Cardiac muscle cell (in vitro differentiated cells and primary cell): ENCODE measurements at regions not wholly inside any gene's neighbourhood (a gene's known extent, or its start where the extent isn't known, plus 50 kb on each side); places are given as distances from the start of the nearest gene placed in this dataset.

Source experiments
- DNase-seq, 2 donors: peaks; one replicate each; pipeline versions ENCODE4 v3.0.0 to v3.0.0-alpha.2; 2010 to 2017; ENCODE audit warnings: low read depth in 1 of 2, low spot score in 1 of 2
- H3K27ac ChIP-seq: fragments of 200-600 bp; sonication (generic); 2 replicates; pipeline ENCODE4 v1.5.1; 2016
- H3K27me3 ChIP-seq: fragments of 200-600 bp; sonication (generic); 2 replicates; pipeline ENCODE4 v1.6.0; 2016; ENCODE audit warnings: control low read depth
- H3K36me3 ChIP-seq: fragments of 200-600 bp; sonication (generic); 2 replicates; pipeline ENCODE4 v1.5.1; 2016; ENCODE audit warnings: control low read depth
- H3K4me1 ChIP-seq: fragments of 200-600 bp; sonication (generic); 2 replicates; pipeline ENCODE4 v1.8.1; 2017; ENCODE audit warnings: low read depth, mild to moderate bottlenecking, mixed run types
- H3K4me3 ChIP-seq: fragments of 200-600 bp; sonication (generic); 2 replicates; pipeline ENCODE4 v1.5.1; 2016; ENCODE audit warnings: mild to moderate bottlenecking
- H3K9me3 ChIP-seq: fragments of 200-600 bp; sonication (generic); 2 replicates; pipeline ENCODE4 v1.5.1; 2017; ENCODE audit warnings: low read depth, mild to moderate bottlenecking, control low read depth
- TF ChIP-seq, protein P1 (sequence below): IDR thresholded peaks from 2 replicates; pipeline ENCODE4 v1.5.1; 2012; ENCODE audit warnings: low read depth, mild to moderate bottlenecking, low read length

DNA sequence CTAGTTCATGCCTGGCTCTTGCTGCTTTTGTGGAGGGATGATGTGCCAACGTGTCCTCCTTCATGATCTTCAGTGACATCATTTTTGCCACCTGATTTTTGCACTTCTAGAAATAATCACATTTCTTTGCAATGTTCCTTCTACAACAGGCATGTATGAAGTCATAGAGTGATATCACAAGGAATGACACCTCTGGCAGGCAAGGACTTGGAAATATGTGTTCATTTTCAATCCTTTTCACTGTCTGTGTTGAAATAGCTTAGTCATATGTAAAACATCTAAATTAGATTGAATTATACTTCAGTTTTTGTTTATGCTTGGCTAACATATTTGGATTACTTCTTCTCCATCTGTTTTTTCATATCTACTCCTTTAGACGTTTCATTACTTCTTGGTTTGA, 221.2 kb upstream of the STK26 start:
- Histone ChIP-seq H3K4me3 (no peak overlapping the region), H3K36me3 (no peaks in the 10 kb centered on the region), H3K27ac (no peak overlapping the region), H3K9me3 (no peaks in the 10 kb centered on the region), H3K27me3 (no peaks in the 10 kb centered on the region), H3K4me1 (no peaks in the 10 kb centered on the region)
- DNase-seq, result no peak
- TF ChIP-seq, protein P1, sequence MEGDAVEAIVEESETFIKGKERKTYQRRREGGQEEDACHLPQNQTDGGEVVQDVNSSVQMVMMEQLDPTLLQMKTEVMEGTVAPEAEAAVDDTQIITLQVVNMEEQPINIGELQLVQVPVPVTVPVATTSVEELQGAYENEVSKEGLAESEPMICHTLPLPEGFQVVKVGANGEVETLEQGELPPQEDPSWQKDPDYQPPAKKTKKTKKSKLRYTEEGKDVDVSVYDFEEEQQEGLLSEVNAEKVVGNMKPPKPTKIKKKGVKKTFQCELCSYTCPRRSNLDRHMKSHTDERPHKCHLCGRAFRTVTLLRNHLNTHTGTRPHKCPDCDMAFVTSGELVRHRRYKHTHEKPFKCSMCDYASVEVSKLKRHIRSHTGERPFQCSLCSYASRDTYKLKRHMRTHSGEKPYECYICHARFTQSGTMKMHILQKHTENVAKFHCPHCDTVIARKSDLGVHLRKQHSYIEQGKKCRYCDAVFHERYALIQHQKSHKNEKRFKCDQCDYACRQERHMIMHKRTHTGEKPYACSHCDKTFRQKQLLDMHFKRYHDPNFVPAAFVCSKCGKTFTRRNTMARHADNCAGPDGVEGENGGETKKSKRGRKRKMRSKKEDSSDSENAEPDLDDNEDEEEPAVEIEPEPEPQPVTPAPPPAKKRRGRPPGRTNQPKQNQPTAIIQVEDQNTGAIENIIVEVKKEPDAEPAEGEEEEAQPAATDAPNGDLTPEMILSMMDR, result no peak

DNA sequence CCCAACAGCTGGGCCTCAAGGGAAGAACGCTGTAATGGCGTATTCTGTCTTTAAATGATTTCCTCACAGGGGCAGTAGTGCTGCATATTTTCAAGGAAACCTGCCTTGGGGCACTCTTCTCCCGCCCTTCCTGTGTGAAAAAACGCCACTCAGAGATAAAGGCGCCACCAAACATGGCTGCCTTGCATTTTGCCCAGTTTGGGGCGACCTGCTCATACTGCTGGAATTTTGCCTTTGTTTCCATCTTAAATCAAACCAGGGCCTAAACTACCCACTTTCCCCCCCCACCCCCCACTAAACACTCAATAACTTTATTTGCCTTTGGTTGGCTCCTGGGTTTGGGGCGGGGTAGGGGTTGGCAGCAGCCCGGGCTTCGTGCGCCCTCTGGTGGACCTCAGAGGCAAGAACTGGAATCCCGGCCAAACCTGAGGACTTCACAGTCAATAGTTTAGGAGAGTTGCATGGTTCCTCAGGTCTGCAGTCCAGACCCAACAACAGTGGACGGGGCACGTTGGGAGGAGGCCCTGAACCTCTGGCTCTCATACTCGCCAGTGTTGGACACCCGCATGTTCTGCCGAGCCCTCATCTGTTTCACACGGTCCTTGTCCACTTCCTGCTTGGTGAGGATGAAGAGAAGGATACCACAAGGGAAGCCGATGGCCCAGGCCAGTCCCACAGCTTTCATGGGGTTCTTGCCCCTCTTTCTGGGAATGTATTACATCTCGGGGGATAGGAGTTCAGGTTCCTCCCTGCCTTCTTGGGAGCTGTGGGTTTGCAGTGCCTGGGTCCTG, 220.1 kb upstream of the STK26 start:
- H3K4me3 ChIP-seq, result no peak overlapping the region
- H3K4me1 ChIP-seq, result no peaks in the 10 kb centered on the region
- no peaks in the 10 kb centered on the region for H3K9me3 ChIP-seq
- no peaks in the 10 kb centered on the region for H3K36me3 ChIP-seq
- H3K27ac ChIP-seq, result no peak overlapping the region
- no peaks in the 10 kb centered on the region for H3K27me3 ChIP-seq
- TF ChIP-seq, protein P1, result no peak
- DNase-seq, result no peak

DNA sequence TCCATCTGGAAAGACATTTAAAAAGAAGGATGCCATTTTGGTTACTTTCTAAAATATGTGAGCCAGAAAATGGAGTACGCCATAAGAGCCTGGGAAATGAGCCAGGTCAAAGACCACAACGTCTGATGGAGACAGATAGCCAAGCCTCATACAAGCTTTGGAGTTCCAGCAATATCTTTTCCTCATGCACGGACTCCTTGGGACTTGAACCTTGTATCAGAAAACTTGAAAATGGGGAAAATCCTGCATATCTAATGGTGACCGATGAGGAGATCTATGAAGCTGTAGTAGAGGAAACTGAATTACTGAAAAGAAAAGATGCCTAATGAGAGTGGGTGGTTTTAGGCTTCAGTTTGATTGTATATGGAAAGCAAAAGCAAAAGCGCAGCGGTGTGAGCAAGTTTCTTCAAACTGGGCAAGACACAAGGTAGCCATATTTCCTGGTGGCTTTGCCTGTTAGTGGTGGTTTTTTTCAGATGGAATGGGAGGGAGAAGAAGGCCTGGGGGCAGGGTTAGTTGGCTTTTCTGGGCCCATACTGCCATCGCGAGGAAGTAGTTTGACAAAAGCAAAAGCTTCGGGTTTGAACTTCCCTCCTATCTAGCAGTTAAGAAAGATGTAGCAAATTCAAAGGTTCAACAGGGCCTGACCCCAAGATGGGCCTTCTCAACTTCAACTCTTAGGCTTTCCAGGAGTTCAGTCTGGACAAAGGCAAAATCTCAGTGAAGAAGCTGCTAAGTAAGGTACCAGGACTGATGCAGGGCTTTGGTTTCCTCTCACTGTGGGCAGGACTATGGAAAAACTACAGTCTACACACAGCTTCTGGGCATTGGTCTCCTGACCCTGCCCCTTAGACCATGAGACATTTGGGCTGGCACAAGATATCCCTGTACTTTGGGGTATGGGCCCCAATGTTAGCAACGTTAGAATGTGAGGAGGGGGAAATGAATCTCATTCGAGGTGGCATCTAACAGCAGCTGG, 210.0 kb upstream of the STK26 start:
- no peak overlapping the region for H3K27ac ChIP-seq
- H3K36me3 ChIP-seq, result peaks cover 8% of the 10 kb centered on the region
- no peaks in the 10 kb centered on the region for H3K27me3 ChIP-seq
- TF ChIP-seq, protein P1, result no peak
- no peaks in the 10 kb centered on the region for H3K4me1 ChIP-seq
- no peaks in the 10 kb centered on the region for H3K9me3 ChIP-seq
- no peak overlapping the region for H3K4me3 ChIP-seq
- DNase-seq, result no peak

DNA sequence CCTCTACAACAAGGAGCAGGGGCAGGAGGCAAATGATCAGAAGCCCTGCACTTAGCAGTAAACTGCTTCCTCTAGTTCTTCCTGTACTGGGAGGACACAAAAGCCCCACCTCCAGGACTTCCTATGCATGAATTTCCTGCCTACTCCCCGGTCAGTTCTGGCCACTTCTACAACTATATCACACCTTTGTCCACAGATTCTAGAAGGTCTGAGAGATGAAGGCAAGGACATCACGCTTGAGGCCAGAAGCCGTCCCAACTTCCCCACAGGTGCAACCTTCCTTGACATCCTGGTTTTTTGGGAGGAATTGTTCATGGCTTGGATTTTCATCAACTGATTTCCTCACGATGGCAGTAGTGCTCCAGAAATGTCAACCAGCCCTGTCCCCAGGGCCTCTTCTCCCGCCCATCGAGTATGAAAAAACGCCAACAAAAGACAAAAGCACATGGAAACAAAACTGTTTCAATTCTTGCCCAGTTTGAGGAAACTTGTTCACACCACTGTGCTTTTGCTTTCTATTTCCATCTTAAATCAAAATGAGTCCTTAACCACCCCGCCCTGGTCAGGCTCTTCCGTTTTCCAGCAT, 206.5 kb upstream of the STK26 start:
- no peaks in the 10 kb centered on the region for H3K27me3 ChIP-seq
- no peaks in the 10 kb centered on the region for H3K4me1 ChIP-seq
- no peak overlapping the region for H3K27ac ChIP-seq
- no peaks in the 10 kb centered on the region for H3K9me3 ChIP-seq
- TF ChIP-seq, protein P1, result no peak
- no peak overlapping the region for H3K4me3 ChIP-seq
- H3K36me3 ChIP-seq, result peaks cover 12% of the 10 kb centered on the region
- DNase-seq, result no peak

DNA sequence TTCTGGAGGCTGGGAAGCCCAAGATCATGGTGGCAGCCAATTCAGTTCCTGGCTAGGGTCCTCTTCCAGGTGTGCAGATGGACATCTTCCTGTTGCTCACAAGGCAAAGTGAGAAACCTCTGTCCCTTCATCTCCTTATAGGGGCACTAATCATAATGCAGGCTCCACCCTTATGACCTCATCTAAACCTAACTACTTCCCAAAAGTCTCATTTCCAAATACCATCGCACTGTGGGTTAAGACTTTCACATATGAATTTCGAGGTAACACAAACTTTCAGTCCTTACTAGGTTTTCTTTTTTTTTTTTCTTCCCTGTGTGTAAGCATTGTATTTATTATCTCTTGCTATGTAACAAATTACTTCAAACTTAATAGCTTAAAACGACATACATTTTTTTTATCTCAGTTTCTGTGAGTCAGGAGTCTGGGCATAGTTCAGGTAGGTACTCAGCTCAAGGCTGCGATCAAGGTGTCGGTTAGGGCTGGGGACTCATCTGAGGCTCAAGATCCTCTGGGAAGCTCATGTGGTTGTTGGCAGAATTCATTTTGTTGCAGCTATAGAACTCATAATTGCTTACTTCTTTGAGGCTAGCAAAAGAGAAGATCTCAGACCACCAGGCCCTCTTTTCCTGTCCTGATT, 204.7 kb upstream of the STK26 start:
- DNase-seq, result no peak
- H3K27me3 ChIP-seq, result no peaks in the 10 kb centered on the region
- H3K27ac ChIP-seq, result no peak overlapping the region
- TF ChIP-seq, protein P1, result no peak
- no peak overlapping the region for H3K4me3 ChIP-seq
- H3K9me3 ChIP-seq, result no peaks in the 10 kb centered on the region
- H3K36me3 ChIP-seq, result peaks cover 13% of the 10 kb centered on the region
- no peaks in the 10 kb centered on the region for H3K4me1 ChIP-seq
